A673 (cell line): ENCODE measurements at regions not wholly inside any gene's neighbourhood (a gene's known extent, or its start where the extent isn't known, plus 50 kb on each side); places are given as distances from the start of the nearest gene placed in this dataset.

ENCODE experiments used
- EZH2 ChIP-seq: fragments of 200-600 bp; sonication (generic); IDR thresholded peaks from 2 replicates; pipeline ENCODE4 v1.6.1; 2017; ENCODE audit warnings: borderline replicate concordance, low read depth, mild to moderate bottlenecking, mixed read lengths, antibody characterized with exemption, low read length; ENCODE audit not compliant: poor library complexity, severe bottlenecking
- TF ChIP-seq, protein P1 (sequence below): fragments of 300-800, 200-600 bp; sonication (generic); conservative IDR thresholded peaks from 2 replicates; pipeline ENCODE4 v1.5.1; 2017; ENCODE audit warnings: low read depth, mild to moderate bottlenecking, antibody characterized with exemption, low read length, moderate library complexity, mixed read lengths

DNA sequence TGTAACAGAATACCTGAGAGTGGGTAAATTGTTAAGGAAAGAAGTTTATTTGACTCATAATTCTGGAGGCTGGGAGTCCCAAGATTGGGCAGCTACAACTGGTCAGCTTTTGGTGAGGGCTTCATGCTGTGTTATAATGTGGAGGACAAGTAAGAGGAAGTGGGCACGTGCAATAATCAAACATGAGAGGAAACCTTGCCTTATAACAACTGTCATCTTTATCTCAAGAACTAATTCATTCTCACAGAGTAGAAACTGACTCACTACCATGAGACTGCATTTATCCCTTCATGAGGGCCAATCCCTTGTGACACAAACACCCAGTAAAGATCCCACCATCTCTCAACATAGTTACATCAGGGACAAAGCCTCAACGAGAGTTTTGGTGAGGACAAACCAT is 318.1 kb upstream of the NT5C1B start:
- TF ChIP-seq, protein P1, sequence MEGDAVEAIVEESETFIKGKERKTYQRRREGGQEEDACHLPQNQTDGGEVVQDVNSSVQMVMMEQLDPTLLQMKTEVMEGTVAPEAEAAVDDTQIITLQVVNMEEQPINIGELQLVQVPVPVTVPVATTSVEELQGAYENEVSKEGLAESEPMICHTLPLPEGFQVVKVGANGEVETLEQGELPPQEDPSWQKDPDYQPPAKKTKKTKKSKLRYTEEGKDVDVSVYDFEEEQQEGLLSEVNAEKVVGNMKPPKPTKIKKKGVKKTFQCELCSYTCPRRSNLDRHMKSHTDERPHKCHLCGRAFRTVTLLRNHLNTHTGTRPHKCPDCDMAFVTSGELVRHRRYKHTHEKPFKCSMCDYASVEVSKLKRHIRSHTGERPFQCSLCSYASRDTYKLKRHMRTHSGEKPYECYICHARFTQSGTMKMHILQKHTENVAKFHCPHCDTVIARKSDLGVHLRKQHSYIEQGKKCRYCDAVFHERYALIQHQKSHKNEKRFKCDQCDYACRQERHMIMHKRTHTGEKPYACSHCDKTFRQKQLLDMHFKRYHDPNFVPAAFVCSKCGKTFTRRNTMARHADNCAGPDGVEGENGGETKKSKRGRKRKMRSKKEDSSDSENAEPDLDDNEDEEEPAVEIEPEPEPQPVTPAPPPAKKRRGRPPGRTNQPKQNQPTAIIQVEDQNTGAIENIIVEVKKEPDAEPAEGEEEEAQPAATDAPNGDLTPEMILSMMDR, result no peak
- no peak for TF ChIP-seq EZH2
